ENCODE measurements at regions not wholly inside any gene's neighbourhood (a gene's known extent, or its start where the extent isn't known, plus 50 kb on each side); places are given as distances from the start of the nearest gene placed in this dataset.
A peak's percentile ranks its signal among the peaks of the same experiment; 100 is the strongest.

GRCh38 chr13:40445557-40445990, 220.9 kb downstream of the FOXO1 start:
- Mint-ChIP-seq H3K4me3 (no peak overlapping the region), H3K27me3 (peaks cover 5% of the 10 kb centered on the region), H3K9me3 (peaks cover 4% of the 10 kb centered on the region), H3K36me3 (peaks cover 8% of the 10 kb centered on the region), H3K4me1 (peaks cover 3% of the 10 kb centered on the region), H3K27ac (no peak overlapping the region)
- CTCF ChIA-PET: no interaction called here
- DNase-seq: no peak

- Mint-ChIP-seq H3K4me1 (peaks cover 3% of the 10 kb centered on the region), H3K9me3 (peaks cover 6% of the 10 kb centered on the region), H3K27ac (no peak overlapping the region), H3K36me3 (peaks cover 8% of the 10 kb centered on the region), H3K27me3 (peaks cover 5% of the 10 kb centered on the region), H3K4me3 (no peak overlapping the region)
- no peak for DNase-seq
- CTCF ChIA-PET: interaction anchor here (0.8 kb wide), 1 partner anchor 158 kb away, joined by 3 read pairs; no protein-coding TSS in a partner anchor
Observed at GRCh38 chr13:40446365-40446764, 220.1 kb downstream of the FOXO1 start.

- H3K4me3 Mint-ChIP-seq: no peak overlapping the region
- H3K9me3 Mint-ChIP-seq: peaks cover 6% of the 10 kb centered on the region
- peaks cover 5% of the 10 kb centered on the region for H3K27me3 Mint-ChIP-seq
- no peak overlapping the region for H3K27ac Mint-ChIP-seq
- H3K36me3 Mint-ChIP-seq: peaks cover 8% of the 10 kb centered on the region
- peaks cover 3% of the 10 kb centered on the region for H3K4me1 Mint-ChIP-seq
- no peak for DNase-seq
- CTCF ChIA-PET: interaction anchor here (1.0 to 1.3 kb wide), 2 partner anchors 11 to 16 kb away, joined by 3 to 4 read pairs; no protein-coding TSS in a partner anchor
Observed at GRCh38 chr13:40447857-40448256, 218.6 kb downstream of the FOXO1 start.

- CTCF ChIA-PET: no interaction called here
- Mint-ChIP-seq H3K36me3 (peaks cover 8% of the 10 kb centered on the region), H3K27ac (no peak overlapping the region), H3K4me1 (peaks cover 6% of the 10 kb centered on the region), H3K9me3 (peaks cover 6% of the 10 kb centered on the region), H3K27me3 (peaks cover 2% of the 10 kb centered on the region), H3K4me3 (no peak overlapping the region)
- no peak for DNase-seq
Observed at GRCh38 chr13:40452038-40452666, 214.3 kb downstream of the FOXO1 start.

- peaks cover 6% of the 10 kb centered on the region for H3K4me1 Mint-ChIP-seq
- CTCF ChIA-PET: interaction anchor here (1.1 kb wide), 1 partner anchor 23 kb away, joined by 3 read pairs; no protein-coding TSS in a partner anchor
- no peak for DNase-seq
- H3K9me3 Mint-ChIP-seq: peaks cover 6% of the 10 kb centered on the region
- peaks cover 8% of the 10 kb centered on the region for H3K36me3 Mint-ChIP-seq
- H3K4me3 Mint-ChIP-seq: no peak overlapping the region
- H3K27ac Mint-ChIP-seq: no peak overlapping the region
- no peaks in the 10 kb centered on the region for H3K27me3 Mint-ChIP-seq
Observed at GRCh38 chr13:40452741-40453334, 213.6 kb downstream of the FOXO1 start.

GRCh38 chr13:40453351-40454021, 213.0 kb downstream of the FOXO1 start:
- H3K36me3 Mint-ChIP-seq: peaks cover 8% of the 10 kb centered on the region
- DNase-seq: no peak
- no peaks in the 10 kb centered on the region for H3K27me3 Mint-ChIP-seq
- H3K4me1 Mint-ChIP-seq: peaks cover 6% of the 10 kb centered on the region
- H3K27ac Mint-ChIP-seq: no peak overlapping the region
- H3K4me3 Mint-ChIP-seq: no peak overlapping the region
- peaks cover 6% of the 10 kb centered on the region for H3K9me3 Mint-ChIP-seq
- CTCF ChIA-PET: interaction anchor here (1.1 to 1.2 kb wide), 2 partner anchors 23 to 380 kb away, joined by 3 to 4 read pairs; no protein-coding TSS in a partner anchor

GRCh38 chr13:40456397-40456953, 210.0 kb downstream of the FOXO1 start:
- Mint-ChIP-seq H3K36me3 (no peaks in the 10 kb centered on the region), H3K4me3 (no peak overlapping the region), H3K9me3 (no peaks in the 10 kb centered on the region), H3K27ac (peak overlapping the region; percentile 21), H3K27me3 (no peaks in the 10 kb centered on the region), H3K4me1 (peaks cover 2% of the 10 kb centered on the region)
- no peak for DNase-seq
- CTCF ChIA-PET: interaction anchor here (0.8 to 1.1 kb wide), 3 partner anchors 12 to 356 kb away, joined by 3 read pairs; no protein-coding TSS in a partner anchor

GRCh38 chr13:40456979-40457553, 209.4 kb downstream of the FOXO1 start:
- Mint-ChIP-seq H3K4me3 (no peak overlapping the region), H3K27ac (peak overlapping the region; percentile 21), H3K27me3 (no peaks in the 10 kb centered on the region), H3K9me3 (no peaks in the 10 kb centered on the region), H3K4me1 (peaks cover 2% of the 10 kb centered on the region), H3K36me3 (no peaks in the 10 kb centered on the region)
- DNase-seq: no peak
- CTCF ChIA-PET: interaction anchor here (0.8 to 1.2 kb wide), 3 partner anchors 13 to 321 kb away, joined by 3 read pairs; no protein-coding TSS in a partner anchor

- Mint-ChIP-seq H3K27ac (no peak overlapping the region), H3K9me3 (no peaks in the 10 kb centered on the region), H3K27me3 (no peaks in the 10 kb centered on the region), H3K36me3 (no peaks in the 10 kb centered on the region), H3K4me1 (peaks cover 2% of the 10 kb centered on the region), H3K4me3 (no peak overlapping the region)
- CTCF ChIA-PET: interaction anchor here (1.2 kb wide), 1 partner anchor 319 kb away, joined by 3 read pairs; no protein-coding TSS in a partner anchor
- no peak for DNase-seq
Observed at GRCh38 chr13:40457929-40458719, 208.3 kb downstream of the FOXO1 start.

GRCh38 chr13:40458720-40458990, 207.8 kb downstream of the FOXO1 start:
- CTCF ChIA-PET: no interaction called here
- H3K27ac Mint-ChIP-seq: no peak overlapping the region
- DNase-seq: no peak
- no peak overlapping the region for H3K4me3 Mint-ChIP-seq
- no peaks in the 10 kb centered on the region for H3K9me3 Mint-ChIP-seq
- no peaks in the 10 kb centered on the region for H3K4me1 Mint-ChIP-seq
- no peaks in the 10 kb centered on the region for H3K27me3 Mint-ChIP-seq
- no peaks in the 10 kb centered on the region for H3K36me3 Mint-ChIP-seq

GRCh38 chr13:40460116-40460515, 206.3 kb downstream of the FOXO1 start:
- CTCF ChIA-PET: interaction anchor here (0.6 to 1.1 kb wide), 2 partner anchors 13 to 67 kb away, joined by 3 to 4 read pairs; no protein-coding TSS in a partner anchor
- H3K9me3 Mint-ChIP-seq: no peaks in the 10 kb centered on the region
- H3K27me3 Mint-ChIP-seq: no peaks in the 10 kb centered on the region
- DNase-seq: no peak
- H3K4me3 Mint-ChIP-seq: no peak overlapping the region
- H3K27ac Mint-ChIP-seq: no peak overlapping the region
- no peaks in the 10 kb centered on the region for H3K36me3 Mint-ChIP-seq
- no peaks in the 10 kb centered on the region for H3K4me1 Mint-ChIP-seq

GRCh38 chr13:40464337-40465014, 202.0 kb downstream of the FOXO1 start:
- Mint-ChIP-seq H3K4me3 (no peak overlapping the region), H3K4me1 (no peaks in the 10 kb centered on the region), H3K9me3 (no peaks in the 10 kb centered on the region), H3K27ac (no peak overlapping the region), H3K27me3 (no peaks in the 10 kb centered on the region), H3K36me3 (peaks cover 1% of the 10 kb centered on the region)
- DNase-seq: no peak
- CTCF ChIA-PET: no interaction called here

- Mint-ChIP-seq H3K4me3 (no peak overlapping the region), H3K36me3 (peaks cover 1% of the 10 kb centered on the region), H3K4me1 (no peaks in the 10 kb centered on the region), H3K27me3 (no peaks in the 10 kb centered on the region), H3K9me3 (no peaks in the 10 kb centered on the region), H3K27ac (no peak overlapping the region)
- no peak for DNase-seq
- CTCF ChIA-PET: no interaction called here
Observed at GRCh38 chr13:40465015-40465390, 201.4 kb downstream of the FOXO1 start.
